GM23248 (cell line): ENCODE measurements at regions not wholly inside any gene's neighbourhood (a gene's known extent, or its start where the extent isn't known, plus 50 kb on each side); places are given as distances from the start of the nearest gene placed in this dataset.

Experiments
- DNase-seq: peaks from one replicate; pipeline ENCODE4 v3.0.0-alpha.2; 2015
- H2AFZ ChIP-seq: fragments of 200-600 bp; sonication (generic); 2 replicates; pipeline ENCODE4 v1.6.1; 2016; ENCODE audit warnings: antibody characterized with exemption
- H3F3A ChIP-seq: fragments of 200-600 bp; sonication (generic); 2 replicates; pipeline ENCODE4 v1.6.1; 2016; ENCODE audit warnings: mild to moderate bottlenecking, antibody characterized with exemption, mixed run types; ENCODE audit not compliant: insufficient read depth
- H3K27ac ChIP-seq: fragments of 200-600 bp; sonication (generic); 2 replicates; pipeline ENCODE4 v1.5.1; 2016; ENCODE audit warnings: mild to moderate bottlenecking
- H3K27me3 ChIP-seq: fragments of 200-600 bp; sonication (generic); replicated peaks from 2 replicates; pipeline ENCODE4 v1.6.1; 2016; ENCODE audit warnings: mild to moderate bottlenecking; ENCODE audit not compliant: insufficient read depth
- H3K36me3 ChIP-seq: fragments of 200-600 bp; sonication (generic); 2 replicates; pipeline ENCODE4 v1.6.1; 2016; ENCODE audit warnings: low read depth, mild to moderate bottlenecking
- H3K4me1 ChIP-seq: fragments of 200-600 bp; sonication (generic); 2 replicates; pipeline ENCODE4 v1.6.1; 2016; ENCODE audit warnings: mild to moderate bottlenecking; ENCODE audit not compliant: insufficient read depth
- H3K4me2 ChIP-seq: fragments of 200-600 bp; sonication (generic); one replicate; pipeline ENCODE4 v1.6.1; 2016; ENCODE audit warnings: mild to moderate bottlenecking; ENCODE audit not compliant: unreplicated experiment
- H3K4me3 ChIP-seq: fragments of 200-600 bp; sonication (generic); 2 replicates; pipeline ENCODE4 v1.5.1; 2016; ENCODE audit warnings: mild to moderate bottlenecking
- H3K79me2 ChIP-seq: fragments of 200-600 bp; sonication (generic); 2 replicates; pipeline ENCODE4 v1.6.1; 2016; ENCODE audit warnings: mild to moderate bottlenecking; ENCODE audit not compliant: insufficient read depth
- H3K9ac ChIP-seq: fragments of 200-600 bp; sonication (generic); 2 replicates; pipeline ENCODE4 v1.6.1; 2016; ENCODE audit warnings: mild to moderate bottlenecking
- H3K9me2 ChIP-seq: fragments of 200-600 bp; sonication (generic); 2 replicates; pipeline ENCODE4 v1.6.1; 2016; ENCODE audit warnings: mixed run types, mild to moderate bottlenecking, moderate library complexity; ENCODE audit not compliant: insufficient read depth
- H3K9me3 ChIP-seq: fragments of 200-600 bp; sonication (generic); one replicate; pipeline ENCODE4 v1.6.1; 2017; ENCODE audit warnings: low read depth
- H4K20me1 ChIP-seq: fragments of 200-600 bp; sonication (generic); 2 replicates; pipeline ENCODE4 v1.6.0; 2016; ENCODE audit not compliant: insufficient read depth
- EZH2 ChIP-seq: fragments of 200-600 bp; sonication (generic); IDR thresholded peaks from 2 replicates; pipeline ENCODE4 v1.6.1; 2018; ENCODE audit warnings: antibody characterized with exemption, mild to moderate bottlenecking; ENCODE audit not compliant: insufficient read depth, poor library complexity, severe bottlenecking
- EZH2phosphoT487 ChIP-seq: fragments of 200-600 bp; sonication (generic); IDR thresholded peaks from 2 replicates; pipeline ENCODE4 v1.6.1; 2018; ENCODE audit warnings: antibody characterized with exemption, moderate library complexity, mild to moderate bottlenecking, low read depth; ENCODE audit not compliant: insufficient read depth
- WGBS, 2 experiments: methylation state at CpG; one replicate each; pipeline ENCODE4 v1.1.6; 2015 to 2017; ENCODE audit warnings: low lambda C conversion rate in 2 of 2, low coverage in 1 of 2; ENCODE audit errors: missing lambda C conversion rate in 2 of 2; 5-methylcytosine and 5-hydroxymethylcytosine counted together
- in situ Hi-C: fragments of 300-500 bp; cut with MboI; formaldehyde crosslinking; loops from 2 replicates; pipeline ENCODE4 v1.15.0; 2020

DNA sequence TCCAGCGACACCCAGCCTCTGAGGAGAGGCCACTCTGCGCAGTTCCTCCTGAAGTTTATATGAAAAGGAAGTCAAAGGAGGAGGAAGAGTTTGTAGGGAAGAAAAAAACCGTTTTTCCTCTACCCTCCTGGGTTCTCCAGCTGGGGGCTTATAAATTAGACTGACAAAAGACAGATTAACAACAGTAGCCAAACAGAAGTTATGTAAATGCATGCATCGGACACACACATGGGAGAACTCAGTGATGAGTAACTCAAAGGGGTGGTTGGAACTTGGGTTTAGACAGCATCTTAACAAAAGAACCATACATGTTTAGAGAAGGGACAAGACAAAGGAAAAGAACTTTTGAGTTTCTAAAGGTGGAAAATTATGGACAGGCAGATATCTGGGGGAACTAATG is 71.2 kb downstream of the CD24 start:
- no peaks in the 10 kb centered on the region for H3K9me3 ChIP-seq
- H3K4me2 ChIP-seq, result no peak overlapping the region
- H3K36me3 ChIP-seq, result no peaks in the 10 kb centered on the region
- no peak overlapping the region for H3K4me3 ChIP-seq
- H4K20me1 ChIP-seq, result no peaks in the 10 kb centered on the region
- no peaks in the 10 kb centered on the region for H3K9me2 ChIP-seq
- no peak for TF ChIP-seq EZH2
- TF ChIP-seq EZH2phosphoT487, result no peak
- H3K79me2 ChIP-seq, result no peaks in the 10 kb centered on the region
- no peak for DNase-seq
- no peak overlapping the region for H2AFZ ChIP-seq
- H3K4me1 ChIP-seq, result no peaks in the 10 kb centered on the region
- 56 to 59% methylated on average over 4 of the region's 4 CpGs for WGBS, 2 experiments
- no peak overlapping the region for H3K27ac ChIP-seq
- no peaks in the 10 kb centered on the region for H3F3A ChIP-seq
- peaks cover 14% of the 10 kb centered on the region for H3K27me3 ChIP-seq
- H3K9ac ChIP-seq, result no peak overlapping the region
- in situ Hi-C loops, result no loop called here

DNA sequence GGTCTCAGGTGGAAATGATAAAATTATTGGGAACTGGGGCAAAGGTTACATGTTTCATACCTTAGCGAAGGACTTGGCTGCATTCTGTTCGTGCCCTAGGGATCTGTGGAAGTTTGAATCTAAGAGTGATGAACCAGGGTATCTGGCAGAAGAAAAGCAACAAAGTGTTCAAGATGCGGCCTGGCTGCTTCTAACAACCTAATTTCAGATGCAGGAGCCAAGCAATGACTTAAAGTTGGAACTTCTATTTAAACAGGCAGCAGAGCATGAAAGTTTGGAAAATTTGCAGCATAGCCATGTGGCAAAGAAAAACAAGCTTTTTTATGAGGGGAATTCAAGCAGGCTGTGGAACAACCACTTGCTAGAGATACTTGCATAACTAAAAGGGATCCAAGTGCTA is 73.5 kb downstream of the CD24 start:
- H3K79me2 ChIP-seq, result no peaks in the 10 kb centered on the region
- no peaks in the 10 kb centered on the region for H3K9me2 ChIP-seq
- H3K27ac ChIP-seq, result no peak overlapping the region
- no peak overlapping the region for H3K4me2 ChIP-seq
- in situ Hi-C loops, result no loop called here
- H3K9me3 ChIP-seq, result no peaks in the 10 kb centered on the region
- H3K27me3 ChIP-seq, result peaks cover 17% of the 10 kb centered on the region
- H3K4me3 ChIP-seq, result no peak overlapping the region
- TF ChIP-seq EZH2phosphoT487, result no peak
- TF ChIP-seq EZH2, result no peak
- no peak for DNase-seq
- H3K36me3 ChIP-seq, result no peaks in the 10 kb centered on the region
- no peaks in the 10 kb centered on the region for H4K20me1 ChIP-seq
- H3K9ac ChIP-seq, result no peak overlapping the region
- 52 to 60% methylated on average over 3 of the region's 3 CpGs for WGBS, 2 experiments
- H2AFZ ChIP-seq, result no peak overlapping the region
- H3F3A ChIP-seq, result no peaks in the 10 kb centered on the region
- no peaks in the 10 kb centered on the region for H3K4me1 ChIP-seq

DNA sequence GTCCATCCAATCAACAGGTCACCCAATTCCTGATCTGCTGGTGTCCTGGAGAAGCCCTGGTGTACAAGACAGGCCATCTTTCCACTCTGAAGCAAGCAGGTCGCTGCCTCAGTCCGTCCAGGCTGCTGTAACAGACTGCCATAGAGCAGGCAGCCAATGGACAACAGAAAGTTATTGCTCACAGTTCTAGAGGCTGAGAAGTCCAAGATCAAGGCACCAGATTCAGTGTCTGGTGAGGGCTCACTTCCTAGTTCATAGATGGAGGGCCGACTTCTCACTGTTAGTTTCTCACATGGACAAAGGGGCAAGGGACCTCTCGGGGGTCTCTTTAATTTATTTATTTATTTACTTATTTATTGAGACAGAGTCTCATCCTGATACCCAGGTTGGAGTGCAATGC is 74.8 kb downstream of the CD24 start:
- Histone ChIP-seq H3K4me3 (no peak overlapping the region), H3K27me3 (peaks cover 20% of the 10 kb centered on the region), H2AFZ (no peak overlapping the region), H4K20me1 (no peaks in the 10 kb centered on the region), H3K9ac (no peak overlapping the region), H3K4me2 (no peak overlapping the region), H3F3A (no peaks in the 10 kb centered on the region), H3K79me2 (no peaks in the 10 kb centered on the region), H3K9me2 (no peaks in the 10 kb centered on the region), H3K27ac (no peak overlapping the region), H3K36me3 (no peaks in the 10 kb centered on the region), H3K4me1 (no peaks in the 10 kb centered on the region), H3K9me3 (no peaks in the 10 kb centered on the region)
- DNase-seq, result no peak
- in situ Hi-C loops, result no loop called here
- 8 to 12% methylated on average over 4 of the region's 4 CpGs for WGBS, 2 experiments
- TF ChIP-seq EZH2, result no peak
- no peak for TF ChIP-seq EZH2phosphoT487

DNA sequence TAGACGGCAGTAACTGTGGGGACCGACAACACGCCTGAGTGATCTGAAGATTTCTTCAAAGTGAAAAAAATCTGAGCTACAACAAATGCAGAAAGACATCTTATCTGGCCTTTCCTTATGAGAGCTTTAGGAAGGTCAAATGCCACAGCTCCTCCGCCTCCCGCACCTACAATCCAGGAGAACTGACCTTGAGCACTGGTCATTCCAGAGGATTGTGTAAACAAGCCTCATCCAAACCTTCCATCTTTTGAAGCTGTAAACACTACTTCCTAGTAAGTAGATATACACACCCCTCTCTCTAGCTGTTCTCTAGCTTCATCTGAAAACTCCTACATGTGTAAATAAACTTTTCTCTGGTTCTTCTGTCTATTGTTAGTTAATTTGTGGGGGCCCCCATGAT is 76.9 kb downstream of the CD24 start:
- Histone ChIP-seq H3K4me1 (no peaks in the 10 kb centered on the region), H3K79me2 (no peaks in the 10 kb centered on the region), H3K4me2 (no peak overlapping the region), H3F3A (no peaks in the 10 kb centered on the region), H3K9me2 (no peaks in the 10 kb centered on the region), H4K20me1 (no peaks in the 10 kb centered on the region), H3K36me3 (no peaks in the 10 kb centered on the region), H3K9ac (no peak overlapping the region), H3K27ac (no peak overlapping the region), H3K4me3 (no peak overlapping the region), H3K27me3 (peaks cover 12% of the 10 kb centered on the region; the same call in 1 of the 2 replicates), H3K9me3 (no peaks in the 10 kb centered on the region), H2AFZ (no peak overlapping the region)
- no peak for DNase-seq
- WGBS, 2 experiments, result 88 to 89% methylated on average over 5 of the region's 5 CpGs
- TF ChIP-seq EZH2phosphoT487, result no peak
- no peak for TF ChIP-seq EZH2
- in situ Hi-C loops, result no loop called here

DNA sequence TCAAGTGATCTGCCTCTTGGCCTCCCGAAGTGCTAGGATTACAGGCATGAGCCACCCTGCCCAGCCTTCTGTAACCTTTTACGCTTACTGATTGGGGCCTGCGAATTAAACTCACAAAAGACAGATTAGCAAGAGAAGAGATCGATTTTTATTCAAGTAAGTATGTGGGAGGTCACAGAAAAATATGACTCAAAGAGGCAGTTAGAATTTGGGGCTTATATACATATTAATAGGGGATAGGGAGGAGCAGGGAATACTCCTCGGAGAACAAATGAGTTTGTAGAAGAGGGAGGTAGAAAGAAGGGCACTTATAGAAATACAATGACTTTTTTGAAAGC is 78.9 kb downstream of the CD24 start:
- Histone ChIP-seq H3K9ac (no peak overlapping the region), H2AFZ (no peak overlapping the region), H3K4me1 (no peaks in the 10 kb centered on the region), H3K4me2 (no peak overlapping the region), H4K20me1 (no peaks in the 10 kb centered on the region), H3K4me3 (no peak overlapping the region), H3K9me3 (no peaks in the 10 kb centered on the region), H3F3A (no peaks in the 10 kb centered on the region), H3K27ac (no peak overlapping the region), H3K79me2 (no peaks in the 10 kb centered on the region), H3K9me2 (no peaks in the 10 kb centered on the region), H3K27me3 (peaks cover 12% of the 10 kb centered on the region; the same call in 1 of the 2 replicates), H3K36me3 (no peaks in the 10 kb centered on the region)
- DNase-seq, result no peak
- in situ Hi-C loops, result no loop called here
- WGBS, 2 experiments, result 37 to 41% methylated on average over 5 of the region's 5 CpGs
- TF ChIP-seq EZH2, result no peak
- TF ChIP-seq EZH2phosphoT487, result no peak
